Fibroblast of the conjunctiva (primary cell): ENCODE measurements at regions not wholly inside any gene's neighbourhood (a gene's known extent, or its start where the extent isn't known, plus 50 kb on each side); places are given as distances from the start of the nearest gene placed in this dataset.
A peak's percentile ranks its signal among the peaks of the same experiment; 100 is the strongest.

Experiments
- DNase-seq: peaks from one replicate; pipeline ENCODE4 v3.0.0-alpha.2; 2010; ENCODE audit warnings: low read depth

DNA sequence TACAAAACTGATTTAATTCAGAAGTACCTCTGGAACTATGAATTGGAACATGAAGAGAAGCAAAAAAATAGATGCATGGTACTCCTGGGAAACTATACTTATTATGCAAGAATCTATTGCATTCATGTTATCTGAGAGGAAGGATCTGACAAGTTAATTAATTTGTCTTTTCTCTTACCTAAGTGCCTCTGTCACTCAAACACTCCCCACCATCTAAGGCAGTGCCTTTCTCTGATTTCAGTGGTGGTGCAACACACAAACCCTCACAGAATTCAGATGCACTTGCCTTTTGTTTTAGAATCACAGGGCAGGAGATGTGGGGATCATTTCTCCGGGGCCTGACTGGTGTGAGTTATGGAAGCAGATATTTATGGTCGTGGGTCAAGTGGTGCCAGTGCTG lies 52.5 kb upstream of the C9orf72 start:
- no peak for DNase-seq

DNA sequence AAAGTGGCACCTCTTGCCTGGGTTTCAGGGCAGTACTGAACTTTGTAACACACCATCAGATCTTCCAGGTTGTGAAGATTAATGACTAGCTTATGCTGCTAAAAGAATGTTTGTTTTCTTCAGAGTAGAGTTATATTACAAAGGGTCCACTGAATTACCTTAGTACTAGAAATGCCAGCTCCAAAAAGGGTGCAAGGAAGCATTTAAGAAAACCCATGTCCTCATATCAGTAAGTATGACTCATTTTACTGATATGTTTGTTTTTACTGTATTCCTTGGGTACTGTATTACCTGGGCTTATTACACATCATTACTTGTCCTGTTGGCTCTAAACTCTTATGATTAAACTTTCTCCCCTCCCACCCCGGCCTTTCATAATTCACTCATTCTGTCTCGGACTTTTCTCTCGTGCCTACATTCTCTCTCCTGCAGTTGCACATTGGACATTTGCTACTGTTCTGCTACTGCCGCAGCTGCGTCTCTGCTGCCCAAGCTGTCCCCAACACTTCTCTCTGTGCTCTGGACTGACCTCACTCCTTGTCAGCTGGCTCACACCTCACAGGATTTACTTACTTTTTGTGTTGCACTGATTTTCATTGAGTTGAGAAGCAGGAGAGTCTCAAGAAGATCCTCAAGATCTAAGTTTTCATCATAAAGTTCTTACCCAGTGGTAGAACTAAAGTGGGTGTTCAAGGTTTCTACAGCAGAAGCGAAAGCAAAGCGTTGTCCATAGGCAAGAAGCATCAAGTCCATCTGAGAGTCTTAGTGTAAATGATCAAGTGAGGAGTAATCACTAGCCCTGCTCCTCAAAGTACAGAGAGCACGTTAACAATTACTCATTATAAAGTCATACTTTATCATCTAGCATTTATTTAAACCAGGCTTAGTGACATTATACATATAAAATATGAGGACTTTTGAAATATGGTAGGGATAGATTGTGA lies 53.2 kb upstream of the C9orf72 start:
- no peak for DNase-seq

DNA sequence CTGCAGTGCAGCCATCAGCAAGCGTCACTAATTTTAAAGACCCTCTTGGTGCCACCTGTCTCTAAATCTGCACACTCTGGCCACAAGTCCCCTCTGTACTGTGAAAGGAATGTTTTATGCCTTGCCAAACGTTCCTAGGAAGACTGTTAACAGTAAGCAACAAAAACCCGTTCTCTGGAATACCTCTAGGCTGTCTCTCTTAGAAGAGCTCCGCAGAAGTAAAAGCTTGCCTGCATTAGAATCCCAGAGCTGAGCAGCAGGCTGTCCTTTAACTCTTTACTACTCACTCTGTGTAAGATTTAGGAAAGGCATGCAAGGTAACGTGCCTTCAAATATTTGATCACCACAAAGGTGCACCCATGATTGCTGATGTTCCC lies 53.9 kb upstream of the C9orf72 start:
- no peak for DNase-seq

DNA sequence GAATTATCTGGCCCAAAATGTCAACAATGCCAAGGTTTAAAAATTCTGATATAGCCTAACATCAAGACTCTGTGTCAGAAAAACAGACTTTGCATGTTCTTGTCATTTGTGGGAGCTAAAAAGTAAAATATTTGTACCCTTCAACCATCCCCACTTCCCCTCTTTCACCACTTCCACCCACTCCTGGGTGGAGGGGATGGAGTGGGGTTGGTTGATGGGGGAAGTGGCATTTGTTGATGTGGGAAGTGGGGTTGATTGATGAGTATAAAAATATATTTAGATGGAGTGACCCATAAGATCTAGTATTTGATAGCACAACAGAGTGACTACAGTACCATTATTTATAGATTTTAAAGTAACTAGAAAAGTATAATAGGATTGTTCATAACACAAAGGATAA lies 55.0 kb upstream of the C9orf72 start:
- no peak for DNase-seq

DNA sequence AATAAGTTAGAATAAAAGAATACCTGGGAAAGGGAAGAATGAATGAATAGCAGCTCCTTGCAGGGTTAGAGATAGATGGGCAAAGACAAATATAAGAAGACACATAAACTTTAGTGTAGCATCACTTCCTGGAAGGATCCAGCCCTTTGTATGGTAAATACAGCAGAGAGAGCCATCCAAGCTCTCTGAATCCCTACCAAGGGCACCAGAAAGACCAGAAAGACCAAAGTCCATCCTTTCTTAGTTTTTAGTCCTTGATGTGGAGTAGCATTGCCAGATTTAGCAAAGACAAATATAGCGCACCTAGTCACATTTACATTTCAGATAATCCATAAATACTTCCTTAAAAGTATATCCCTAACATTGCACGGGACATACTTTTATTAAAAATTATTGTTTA lies 56.1 kb upstream of the C9orf72 start:
- no peak for DNase-seq

DNA sequence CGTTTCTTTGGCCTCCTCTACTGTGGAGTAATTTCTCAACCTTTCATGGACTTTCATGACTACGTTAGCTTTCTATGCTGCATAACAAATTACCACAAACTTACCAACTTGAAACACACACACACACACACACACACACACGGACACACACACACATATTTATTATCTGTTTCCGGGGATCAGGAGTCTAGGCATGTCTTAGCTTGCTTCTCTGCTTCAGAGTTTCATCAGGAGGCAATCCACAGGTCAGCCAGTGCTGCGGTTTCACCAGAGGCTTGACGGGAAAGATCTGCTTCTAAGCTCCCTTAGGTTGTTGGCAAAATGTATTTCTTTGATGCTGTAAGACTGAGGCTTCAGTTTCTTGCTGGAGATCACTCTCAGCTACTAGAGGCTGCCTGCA lies 59.0 kb upstream of the C9orf72 start:
- DNase-seq = no peak

DNA sequence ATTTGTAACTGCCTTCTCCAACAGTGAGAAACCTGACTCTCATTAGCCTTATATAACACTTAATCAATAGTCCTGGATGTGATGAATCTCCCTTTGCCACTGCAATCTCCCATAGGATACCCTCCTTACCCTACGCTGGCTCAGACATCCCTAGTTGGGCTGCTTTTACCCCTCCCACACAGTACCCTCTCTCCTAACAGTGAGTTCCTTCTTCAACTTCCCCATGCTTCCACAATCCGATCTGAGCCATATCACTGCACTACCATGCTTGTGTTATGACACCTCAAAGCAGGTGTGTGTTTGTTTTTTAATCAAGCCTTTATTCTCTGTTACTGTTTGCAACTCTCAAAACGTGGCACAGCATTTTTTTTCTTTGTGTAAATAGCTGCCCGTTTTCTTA lies 60.5 kb upstream of the C9orf72 start:
- no peak for DNase-seq

DNA sequence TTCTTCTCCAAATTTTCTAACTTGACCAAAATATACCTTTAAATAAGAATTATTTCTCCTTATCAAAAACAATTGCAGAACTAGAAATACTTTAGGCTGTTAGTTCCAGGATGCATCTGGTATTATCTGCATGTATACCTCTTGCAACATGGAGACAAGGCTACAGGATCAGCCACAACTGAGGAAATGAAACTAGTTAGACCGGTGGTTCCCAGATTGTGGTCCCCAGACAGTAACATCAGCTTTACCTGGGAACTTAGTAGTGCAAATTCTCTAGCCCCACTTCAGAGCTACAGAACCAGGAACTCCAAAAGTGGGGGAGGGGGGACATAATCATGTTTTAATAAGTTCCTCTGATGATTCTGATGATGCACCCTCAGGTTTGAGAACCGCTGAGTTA lies 61.6 kb upstream of the C9orf72 start:
- DNase-seq = no peak

DNA sequence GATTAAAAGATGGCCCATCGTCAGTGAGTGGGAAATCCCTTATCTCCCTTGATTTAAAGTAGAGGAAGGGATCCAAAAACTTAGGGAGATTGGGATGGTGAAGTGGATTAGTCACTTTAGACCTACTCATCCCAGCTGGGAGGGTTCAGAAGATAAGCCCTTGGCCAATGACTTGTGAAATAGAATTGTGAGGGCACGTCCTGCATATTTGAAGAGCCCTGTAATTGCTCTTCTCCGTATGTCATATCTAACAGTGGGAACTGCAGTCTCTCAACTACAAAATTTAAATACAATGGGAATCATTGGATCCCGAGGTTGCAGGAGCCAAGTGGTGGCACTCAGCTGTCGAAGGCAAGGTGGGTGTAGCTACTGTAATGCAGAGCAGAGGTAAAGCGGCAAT lies 65.4 kb upstream of the C9orf72 start:
- no peak for DNase-seq

DNA sequence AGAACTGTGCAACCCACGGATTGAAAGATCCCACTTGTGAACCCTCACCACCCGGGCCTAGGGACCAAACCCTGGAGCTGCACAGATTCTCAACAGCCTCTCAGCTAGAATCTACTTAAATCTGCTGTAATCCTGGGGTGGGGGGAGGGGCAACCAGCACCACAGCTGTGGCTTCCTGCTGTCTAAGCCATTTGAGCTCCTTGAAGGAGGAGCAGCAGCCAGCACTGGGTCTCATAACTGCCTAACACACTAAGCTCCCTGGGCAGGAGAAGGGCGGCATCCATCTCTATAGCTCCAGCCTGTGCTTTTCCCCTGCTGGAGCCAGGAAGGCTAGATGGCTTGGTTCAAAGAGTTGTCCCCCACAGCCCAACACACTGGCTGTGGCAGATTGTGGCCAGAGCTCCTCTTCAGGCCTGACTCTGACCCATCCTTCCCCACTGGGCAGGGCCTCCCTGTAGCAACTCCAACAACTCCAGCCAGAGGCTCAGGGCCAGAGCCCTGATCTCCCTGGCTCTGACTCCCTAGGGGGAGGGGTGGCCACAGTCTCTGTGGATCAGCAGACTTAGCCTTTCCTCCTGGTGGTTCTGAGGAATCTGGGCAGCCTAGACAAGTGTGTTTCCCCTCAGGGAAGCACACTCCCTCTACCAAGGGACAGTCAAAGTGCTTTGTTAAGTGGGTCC lies 72.0 kb upstream of the C9orf72 start:
- DNase-seq = no peak

DNA sequence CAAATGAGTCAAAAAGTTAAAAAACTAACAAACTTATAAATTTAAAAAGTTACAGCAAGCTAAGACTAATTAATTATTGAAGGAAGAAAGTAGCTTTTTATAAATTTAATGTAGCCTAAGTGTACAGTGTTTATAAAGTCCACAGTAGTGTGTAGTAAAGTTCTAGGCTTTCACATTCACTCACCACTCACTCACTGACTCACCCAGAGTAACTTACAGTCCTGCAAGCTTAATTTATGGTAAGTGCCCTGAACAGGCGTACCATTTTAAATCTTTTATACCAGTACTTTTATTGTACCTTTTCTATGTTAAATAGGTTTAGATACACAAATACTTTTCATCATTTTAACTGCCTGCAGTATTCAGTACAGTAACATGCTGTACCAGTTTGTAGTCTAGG lies 80.0 kb upstream of the C9orf72 start:
- DNase-seq = no peak

DNA sequence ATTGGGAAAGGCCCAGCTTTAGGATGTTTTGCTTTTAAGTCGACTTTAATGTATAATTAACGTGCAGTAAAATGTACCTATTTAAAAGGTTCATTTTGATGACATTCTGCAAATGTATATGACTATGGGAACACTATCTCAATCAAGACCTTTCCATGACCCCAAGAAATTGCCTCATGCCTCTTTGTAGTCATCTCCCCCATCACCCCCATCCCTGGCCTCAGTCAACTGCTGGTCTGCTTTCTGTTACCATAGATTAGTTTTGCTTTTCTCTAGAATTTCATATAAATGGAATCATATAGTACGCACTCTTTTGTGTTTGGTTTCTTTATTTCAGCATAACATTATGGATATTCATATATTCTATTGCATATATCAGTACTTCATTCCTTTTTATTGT lies 80.7 kb upstream of the C9orf72 start:
- DNase-seq = no peak

DNA sequence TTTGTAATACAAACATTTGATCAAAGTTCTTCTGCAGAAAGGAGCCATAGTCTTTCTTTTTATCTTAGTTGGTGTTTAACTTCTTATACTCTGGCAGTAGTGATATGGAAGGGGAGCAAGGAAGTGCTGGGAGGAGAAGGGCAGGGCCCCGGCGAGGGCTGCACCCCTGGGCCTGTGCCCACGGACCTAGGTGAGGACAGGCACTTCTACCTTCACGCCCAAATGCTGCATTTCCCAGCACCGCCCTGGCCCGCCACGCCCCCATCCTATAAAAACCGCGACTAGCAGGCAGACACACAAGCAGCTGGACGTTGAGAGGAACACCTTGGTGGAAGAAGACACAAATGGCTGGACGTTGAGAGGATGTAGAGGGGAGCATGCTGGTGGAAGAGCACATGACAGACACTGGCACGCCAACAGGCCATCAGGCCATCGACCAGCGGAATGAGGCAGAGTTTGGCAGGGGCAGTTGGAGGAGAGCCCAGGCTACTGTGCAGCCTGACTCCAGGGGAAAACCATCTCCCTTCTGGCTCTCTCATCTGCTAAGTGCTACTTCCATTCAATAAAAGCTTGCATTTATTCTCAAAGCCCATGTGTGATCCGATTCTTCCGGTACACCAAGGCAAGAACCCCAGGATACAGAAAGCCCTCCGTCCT lies 81.5 kb upstream of the C9orf72 start:
- no peak for DNase-seq

DNA sequence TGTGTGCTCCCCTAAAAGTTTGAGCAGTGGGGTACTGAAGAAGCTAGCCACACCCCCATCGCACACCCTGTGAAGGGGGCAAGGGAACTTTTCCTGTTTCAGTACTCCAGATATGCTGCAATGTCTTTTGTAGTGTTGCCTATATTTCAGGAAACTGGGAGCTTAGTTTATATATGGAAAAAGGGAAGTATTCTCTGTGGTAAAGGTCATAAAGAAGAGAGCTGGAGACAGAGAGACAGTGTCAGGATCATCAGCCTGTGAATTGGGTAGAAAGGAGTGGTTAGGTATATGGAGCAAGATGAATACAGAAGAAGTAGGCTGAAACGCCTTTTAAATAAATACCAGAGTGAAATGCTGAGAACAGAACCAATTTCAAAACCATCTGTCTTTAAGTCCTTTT lies 82.2 kb upstream of the C9orf72 start:
- DNase-seq = no peak

DNA sequence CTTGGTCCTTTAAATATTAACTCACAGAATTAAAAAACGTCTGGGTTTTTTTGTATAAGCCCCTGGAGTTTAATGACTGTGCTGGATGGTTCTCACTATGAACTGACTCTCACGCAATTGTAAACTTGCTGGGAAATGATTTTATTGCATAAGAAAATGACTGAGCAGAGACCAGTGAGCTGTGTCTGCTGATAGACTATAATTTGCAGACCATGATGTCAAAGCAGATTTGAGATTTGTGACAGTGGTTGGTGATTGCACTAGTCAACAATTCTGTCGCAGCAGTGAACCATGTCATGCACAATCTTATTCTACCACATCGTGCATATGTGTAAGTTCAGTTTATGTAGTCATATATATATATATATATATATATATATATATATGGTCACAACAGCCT lies 85.7 kb upstream of the C9orf72 start:
- no peak for DNase-seq

DNA sequence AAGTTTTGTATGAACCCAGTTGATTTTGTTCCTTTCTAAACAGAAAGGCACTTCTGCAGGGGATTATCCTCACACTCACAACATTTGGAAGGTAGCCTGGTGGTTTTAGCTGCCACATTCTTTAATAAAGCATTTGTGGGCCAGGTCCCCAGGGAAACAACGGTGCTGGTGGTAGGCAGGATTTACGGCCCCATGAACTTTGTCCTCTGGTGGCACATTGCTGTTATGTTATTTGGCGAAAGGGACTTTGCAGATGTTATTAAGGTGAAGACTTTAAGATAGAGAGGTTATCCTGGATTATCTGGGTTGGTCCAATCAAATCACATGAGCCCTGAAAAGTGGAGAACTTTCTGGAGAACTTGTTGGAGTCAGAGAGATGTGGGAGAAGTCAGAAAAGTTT lies 86.3 kb upstream of the C9orf72 start:
- DNase-seq = no peak

DNA sequence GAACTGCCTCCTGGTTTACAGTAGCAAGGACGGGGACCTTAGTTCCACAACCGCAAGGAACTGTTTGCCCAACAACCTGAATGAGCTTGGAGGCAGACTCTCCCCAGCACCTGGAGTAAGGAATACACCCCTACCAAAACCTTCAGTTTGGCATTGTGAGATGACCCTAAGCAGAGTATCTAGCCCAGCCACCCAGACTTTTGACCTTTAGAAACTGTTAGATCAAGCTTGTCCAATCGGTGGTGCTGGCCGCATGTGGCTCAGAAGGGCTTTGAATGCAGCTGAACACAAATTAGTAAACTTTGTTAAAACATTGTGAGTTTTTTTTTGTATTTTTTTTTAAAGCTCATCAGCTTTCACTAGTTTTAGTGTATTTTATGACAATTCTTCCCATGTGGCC lies 86.9 kb upstream of the C9orf72 start:
- DNase-seq = no peak

DNA sequence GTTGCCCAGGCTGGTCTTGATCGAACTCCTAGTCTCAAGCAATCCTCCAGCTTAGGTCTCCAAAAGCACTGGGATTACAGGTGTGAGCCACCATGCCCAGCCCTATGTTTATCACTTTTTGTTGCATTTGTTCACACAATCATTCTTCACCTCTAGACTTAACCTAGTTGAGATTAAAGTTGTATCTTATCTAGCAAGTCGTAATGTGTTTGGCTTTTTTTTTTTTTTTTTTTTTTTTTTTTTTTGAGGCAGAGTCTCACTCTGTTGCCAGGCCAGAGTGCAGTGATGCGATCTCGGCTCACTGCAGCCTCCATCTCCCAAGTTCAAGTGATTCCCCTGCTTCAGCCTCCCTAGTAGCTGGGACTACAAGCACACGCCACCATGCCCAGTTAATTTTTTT lies 90.2 kb upstream of the C9orf72 start:
- no peak for DNase-seq

DNA sequence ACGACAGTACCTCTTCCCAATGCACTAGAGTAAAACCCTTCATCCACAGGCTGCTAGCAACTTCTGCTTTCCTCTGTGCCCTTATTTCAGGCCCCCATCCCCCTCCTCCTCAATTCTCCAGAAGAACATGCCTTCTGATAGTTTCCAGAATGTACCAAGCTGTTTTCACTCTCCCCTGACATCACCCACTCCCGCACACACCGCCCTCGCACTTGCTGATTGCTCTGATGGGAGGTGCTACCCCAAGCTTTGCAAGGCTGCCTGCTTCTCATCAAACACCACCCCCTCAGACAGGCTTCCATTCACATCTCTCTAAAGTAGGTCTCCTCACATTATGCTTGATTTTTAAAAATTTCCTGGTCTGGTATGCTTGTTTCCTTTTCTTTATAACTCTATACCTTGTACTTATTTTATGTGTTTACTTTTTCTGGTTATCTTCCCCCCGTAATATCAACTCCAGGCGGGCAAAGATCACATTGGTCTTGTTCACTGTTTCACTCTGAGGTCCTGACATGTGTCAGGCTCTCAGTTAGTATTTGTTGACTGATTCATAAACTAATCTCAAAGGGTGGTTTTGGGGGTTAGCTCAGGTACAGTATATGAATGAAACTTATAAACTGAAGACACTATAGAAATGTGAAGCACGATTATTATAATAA lies 91.0 kb upstream of the C9orf72 start:
- DNase-seq = no peak

DNA sequence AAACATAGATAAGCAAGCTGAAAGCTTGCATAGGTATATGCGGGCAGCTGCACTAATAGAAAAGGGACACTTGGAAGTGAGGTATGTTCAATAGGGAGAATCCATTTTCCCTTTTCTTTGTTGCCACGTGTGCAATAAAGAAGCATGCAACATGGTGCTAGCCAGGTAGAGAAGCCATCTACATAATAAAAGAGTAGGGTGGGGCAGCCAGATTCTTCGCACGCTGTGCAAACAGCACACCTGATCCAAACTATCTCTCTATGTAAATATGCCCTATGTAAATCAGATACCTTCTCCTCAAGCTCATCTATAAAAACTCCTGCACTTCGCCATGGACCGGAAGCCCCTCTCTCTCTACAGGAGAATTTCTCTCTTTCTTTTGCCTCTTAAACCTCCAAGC lies 91.9 kb upstream of the C9orf72 start:
- DNase-seq = no peak

DNA sequence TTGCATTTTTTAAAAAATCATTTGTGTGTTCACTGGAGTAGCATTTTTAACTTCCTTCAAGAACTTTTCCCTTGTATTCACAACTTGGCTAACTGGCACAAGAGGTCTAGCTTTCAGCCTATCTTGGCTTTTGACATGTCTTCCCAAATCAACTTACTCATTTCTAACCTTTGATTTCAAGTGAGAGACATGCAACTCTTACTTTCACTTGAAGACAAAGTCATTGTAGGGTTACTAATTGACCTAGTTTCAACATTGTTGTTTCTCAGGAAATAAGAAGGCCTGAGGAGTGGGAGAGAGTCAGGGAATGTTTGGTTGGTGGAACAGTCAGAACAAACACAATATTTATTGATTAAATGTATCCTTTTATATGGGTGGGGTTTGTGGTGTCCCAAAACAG lies 95.0 kb upstream of the C9orf72 start:
- DNase-seq = no peak

DNA sequence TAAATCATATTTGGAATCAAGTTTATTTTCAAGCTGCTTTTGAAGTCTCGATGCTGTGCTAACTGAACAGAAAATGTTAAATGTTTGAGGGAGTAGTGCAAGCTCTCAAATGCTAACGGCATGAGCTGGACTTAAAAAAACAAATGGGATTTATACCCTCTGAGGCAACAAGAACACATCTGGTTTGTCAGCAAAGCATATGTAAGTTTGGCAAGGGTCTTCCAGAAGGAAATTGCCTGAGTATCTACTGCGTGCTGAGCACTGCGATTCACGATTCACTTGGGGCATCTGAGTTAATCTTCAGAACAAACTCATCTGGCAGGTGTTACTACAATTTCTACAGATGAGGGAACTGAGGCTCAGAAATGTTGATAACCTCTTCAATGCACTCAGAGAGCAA lies 98.4 kb upstream of the C9orf72 start:
- peak; percentile 4 for DNase-seq

DNA sequence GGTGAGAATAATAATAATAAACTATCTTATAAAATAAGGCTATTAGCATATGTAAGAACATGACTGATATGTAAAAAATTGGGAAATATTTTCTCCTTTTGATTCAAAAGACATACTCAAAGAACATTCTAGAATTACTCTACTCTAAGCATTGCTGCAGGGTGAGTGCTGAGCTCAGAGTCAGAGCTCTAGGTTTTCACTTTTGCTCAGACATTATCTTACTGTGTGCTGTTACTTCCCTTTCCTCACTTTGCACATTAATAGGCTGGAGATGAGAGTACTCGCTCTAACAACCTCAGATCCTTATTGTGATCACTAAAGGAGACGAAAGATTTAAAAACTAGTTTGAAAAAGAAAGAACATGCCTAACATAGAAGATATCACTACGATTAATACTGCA lies 99.4 kb upstream of the C9orf72 start:
- no peak for DNase-seq
